Pancreas (tissue), 10 donors: ENCODE measurements at regions not wholly inside any gene's neighbourhood (a gene's known extent, or its start where the extent isn't known, plus 50 kb on each side); places are given as distances from the start of the nearest gene placed in this dataset.

Experiments
- ATAC-seq, 4 donors: fragments of 200-7000 bp; cut with Tn5 transposase; one replicate each; pipeline versions ENCODE4 v1.8.0 to v1.9.1; 2020; ENCODE audit warnings: mild to moderate bottlenecking in 4 of 4, moderate library complexity in 4 of 4
- DNase-seq, 6 donors: peaks; one replicate each; pipeline ENCODE4 v3.0.0-alpha.2; 2020
- FAIRE-seq: peaks from 2 replicates; lab custom pipeline; 2012; peaks lifted over from hg19 to GRCh38; lab: Jason Lieb, UNC
- H3K27ac ChIP-seq, 4 donors: fragments of 200-600 bp; sonication (generic); 1 replicate in 3 of 4; 2 replicates in 1 of 4; pipeline versions ENCODE4 v1.5.0 to v1.8.0; 2020
- H3K27me3 ChIP-seq, 4 donors: fragments of 200-600 bp; one replicate each; pipeline ENCODE4 v1.8.0; 2021
- H3K36me3 ChIP-seq, 3 donors: fragments of 200-600 bp; sonication (generic) in 1 of 3; one replicate each; pipeline versions ENCODE4 v1.5.0 to v1.8.0; 2020 to 2021
- H3K4me1 ChIP-seq, 3 donors: fragments of 200-600 bp; one replicate each; pipeline ENCODE4 v1.8.0; 2021
- H3K4me3 ChIP-seq, 4 donors: fragments of 200-600 bp; sonication (generic) in 2 of 4; one replicate each; pipeline versions ENCODE4 v1.5.0 to v1.8.0; 2020 to 2021
- H3K9me3 ChIP-seq, 4 donors: fragments of 200-600 bp; one replicate each; pipeline ENCODE4 v1.8.0; 2021
- CTCF ChIP-seq, 4 donors: fragments of 200-600 bp; sonication (generic) in 3 of 4; IDR thresholded peaks; one replicate each; pipeline versions ENCODE4 v1.5.0 to v1.8.0; 2021; ENCODE audit warnings: antibody characterized with exemption in 4 of 4
- WGBS, 2 donors: extraction: QIAGEN DNeasy Blood & Tissue Kit; methylation state at CpG; one replicate each; pipeline ENCODE4 v1.1.7; 2013; 5-methylcytosine and 5-hydroxymethylcytosine counted together
- intact Hi-C, 3 donors: fragments of 100-400 bp; cut with DNase I; formaldehyde crosslinking; loops; one replicate each; pipeline versions ENCODE4 v1.11.1 to v1.14.2; 2022
- donor health status: healthy with polysubstance abuse.
- donor health status: DM: no; HTN: no; CAD: no; lungs with moderate emphysema.
- donor health status: DM: no; HTN: no; CAD: no.
- donor health status: control.
- donor health status: control.
- donor health status: Bipolar disorder and iron deficiency.
- donor health status: DM: yes; HTN: yes; CAD: no.
- donor health status: DM: no; HTN: no; CAD: no.
- donor health status: DM: no; HTN: no; CAD: no.
- donor health status: DM: yes; HTN: yes; CAD: no.

GRCh38 chr2:103873716-103874351 is 980.1 kb upstream of the POU3F3 start:
- H3K9me3 ChIP-seq = no peaks in the 10 kb centered on the region
- H3K4me1 ChIP-seq = no peaks in the 10 kb centered on the region
- no peak overlapping the region for H3K27ac ChIP-seq
- H3K4me3 ChIP-seq = no peak overlapping the region
- no peak for TF ChIP-seq CTCF (IDR thresholded peaks at IDR 0.05)
- WGBS, 2 donors = 56 to 63% methylated on average over 10 of the region's 10 CpGs
- no peaks in the 10 kb centered on the region for H3K36me3 ChIP-seq
- no peaks in the 10 kb centered on the region for H3K27me3 ChIP-seq
- no peak for ATAC-seq
- DNase-seq = no peak
- intact Hi-C loops = no loop called here
- no peak for FAIRE-seq

- intact Hi-C loops = no loop called here
- DNase-seq (no peak), FAIRE-seq (no peak), ATAC-seq (no peak)
- WGBS, 2 donors = 29 to 41% methylated on average over 1 of the region's 1 CpG
- H3K27me3 ChIP-seq = no peaks in the 10 kb centered on the region
- no peak overlapping the region for H3K27ac ChIP-seq
- TF ChIP-seq CTCF (IDR thresholded peaks at IDR 0.05) = no peak
- no peaks in the 10 kb centered on the region for H3K36me3 ChIP-seq
- H3K9me3 ChIP-seq = no peaks in the 10 kb centered on the region
- no peaks in the 10 kb centered on the region for H3K4me1 ChIP-seq
- no peak overlapping the region for H3K4me3 ChIP-seq
These were observed 978.8 kb upstream of the POU3F3 start for GRCh38 chr2:103875131-103875530.

- no peak for ATAC-seq
- intact Hi-C loops = no loop called here
- no peaks in the 10 kb centered on the region for H3K4me1 ChIP-seq
- no peak overlapping the region for H3K4me3 ChIP-seq
- H3K9me3 ChIP-seq = no peaks in the 10 kb centered on the region
- 57 to 65% methylated on average over 3 of the region's 3 CpGs for WGBS, 2 donors
- FAIRE-seq = no peak
- no peak for DNase-seq
- no peak for TF ChIP-seq CTCF (IDR thresholded peaks at IDR 0.05)
- H3K36me3 ChIP-seq = no peaks in the 10 kb centered on the region
- H3K27me3 ChIP-seq = no peaks in the 10 kb centered on the region
- H3K27ac ChIP-seq = no peak overlapping the region
These were observed 978.4 kb upstream of the POU3F3 start for GRCh38 chr2:103875531-103875930.

GRCh38 chr2:103876611-103877010 is 977.3 kb upstream of the POU3F3 start:
- Histone ChIP-seq H3K27ac (no peak overlapping the region), H3K4me3 (no peak overlapping the region), H3K27me3 (no peaks in the 10 kb centered on the region), H3K4me1 (no peaks in the 10 kb centered on the region), H3K9me3 (no peaks in the 10 kb centered on the region), H3K36me3 (no peaks in the 10 kb centered on the region)
- ATAC-seq (no peak), DNase-seq (no peak), FAIRE-seq (no peak)
- WGBS, 2 donors = 56 to 63% methylated on average over 5 of the region's 5 CpGs
- intact Hi-C loops = no loop called here
- TF ChIP-seq CTCF (IDR thresholded peaks at IDR 0.05) = no peak

GRCh38 chr2:103879101-103879500 is 974.8 kb upstream of the POU3F3 start:
- ATAC-seq (no peak), DNase-seq (no peak), FAIRE-seq (no peak)
- intact Hi-C loops = no loop called here
- Histone ChIP-seq H3K27me3 (no peaks in the 10 kb centered on the region), H3K4me1 (no peaks in the 10 kb centered on the region), H3K27ac (no peak overlapping the region), H3K36me3 (no peaks in the 10 kb centered on the region), H3K4me3 (no peak overlapping the region), H3K9me3 (no peaks in the 10 kb centered on the region)
- no peak for TF ChIP-seq CTCF (IDR thresholded peaks at IDR 0.05)
- WGBS, 2 donors = 49 to 76% methylated on average over 1 of the region's 1 CpG
